ENCODE measurements at regions not wholly inside any gene's neighbourhood (a gene's known extent, or its start where the extent isn't known, plus 50 kb on each side); places are given as distances from the start of the nearest gene placed in this dataset.
"Not testable (repeated sequence)": the region's sequence is repeated elsewhere in the genome, so short reads cannot be mapped to it uniquely, and the experiment has no call there.

GRCh38 chr1:47491341-47491753, 53.5 kb downstream of the FOXD2 start:
- DNase-seq (ENCODE audit: low spot score), result no peak

GRCh38 chr1:47495176-47495713, 57.4 kb downstream of the FOXD2 start:
- DNase-seq (ENCODE audit: low spot score), result no peak

- no peak for DNase-seq (ENCODE audit: low spot score)
These were observed 60.7 kb downstream of the FOXD2 start for GRCh38 chr1:47498551-47498950.

GRCh38 chr1:47501069-47501468, 63.2 kb downstream of the FOXD2 start:
- no peak for DNase-seq (ENCODE audit: low spot score)

GRCh38 chr1:47502746-47503370, 65.0 kb downstream of the FOXD2 start:
- no peak for DNase-seq (ENCODE audit: low spot score)

- not testable (repeated sequence) for DNase-seq (ENCODE audit: low spot score)
These were observed 67.0 kb downstream of the FOXD2 start for GRCh38 chr1:47504840-47505239.

- DNase-seq (ENCODE audit: low spot score), result no peak
These were observed 67.4 kb downstream of the FOXD2 start for GRCh38 chr1:47505267-47505666.

- no peak for DNase-seq (ENCODE audit: low spot score)
These were observed 68.2 kb downstream of the FOXD2 start for GRCh38 chr1:47506053-47506452.

GRCh38 chr1:47507144-47507543, 69.3 kb downstream of the FOXD2 start:
- no peak for DNase-seq (ENCODE audit: low spot score)

GRCh38 chr1:47507881-47508701, 70.2 kb downstream of the FOXD2 start:
- DNase-seq (ENCODE audit: low spot score), result no peak

GRCh38 chr1:47508702-47509431, 71.0 kb downstream of the FOXD2 start:
- no peak for DNase-seq (ENCODE audit: low spot score)

GRCh38 chr1:47510282-47510811, 72.5 kb downstream of the FOXD2 start:
- no peak for DNase-seq (ENCODE audit: low spot score)

- DNase-seq (ENCODE audit: low spot score), result no peak
These were observed 74.0 kb downstream of the FOXD2 start for GRCh38 chr1:47511825-47512224.

GRCh38 chr1:47513393-47513792, 75.5 kb downstream of the FOXD2 start:
- no peak for DNase-seq (ENCODE audit: low spot score)

- no peak for DNase-seq (ENCODE audit: low spot score)
These were observed 76.4 kb downstream of the FOXD2 start for GRCh38 chr1:47514229-47514628.

- no peak for DNase-seq (ENCODE audit: low spot score)
These were observed 77.4 kb downstream of the FOXD2 start for GRCh38 chr1:47515164-47515789.

- DNase-seq (ENCODE audit: low spot score), result no peak
These were observed 80.1 kb downstream of the FOXD2 start for GRCh38 chr1:47517946-47518345.

- no peak for DNase-seq (ENCODE audit: low spot score)
These were observed 81.6 kb downstream of the FOXD2 start for GRCh38 chr1:47519491-47519890.

- no peak for DNase-seq (ENCODE audit: low spot score)
These were observed 82.1 kb downstream of the FOXD2 start for GRCh38 chr1:47519971-47520370.

GRCh38 chr1:47521034-47521881, 83.4 kb downstream of the FOXD2 start:
- DNase-seq (ENCODE audit: low spot score), result no peak
